B cell (primary cell): ENCODE measurements at regions not wholly inside any gene's neighbourhood (a gene's known extent, or its start where the extent isn't known, plus 50 kb on each side); places are given as distances from the start of the nearest gene placed in this dataset.

Source experiments
- CTCF ChIP-seq: fragments of 200-600 bp; IDR thresholded peaks from one replicate; pipeline ENCODE4 v1.8.0; 2022; ENCODE audit warnings: antibody characterized with exemption, mild to moderate bottlenecking
- EZH2 ChIP-seq: IDR thresholded peaks from 2 replicates; pipeline ENCODE4 v1.6.1; 2012; ENCODE audit warnings: borderline replicate concordance, low read depth, mild to moderate bottlenecking, moderate library complexity, low read length; ENCODE audit not compliant: insufficient read depth, poor library complexity, severe bottlenecking

- TF ChIP-seq CTCF (no peak), EZH2 (no peak)
Observed at GRCh38 chr17:77504652-77505155, 363.9 kb downstream of the SEC14L1 start.
